ENCODE measurements at regions not wholly inside any gene's neighbourhood (a gene's known extent, or its start where the extent isn't known, plus 50 kb on each side); places are given as distances from the start of the nearest gene placed in this dataset.

DNA sequence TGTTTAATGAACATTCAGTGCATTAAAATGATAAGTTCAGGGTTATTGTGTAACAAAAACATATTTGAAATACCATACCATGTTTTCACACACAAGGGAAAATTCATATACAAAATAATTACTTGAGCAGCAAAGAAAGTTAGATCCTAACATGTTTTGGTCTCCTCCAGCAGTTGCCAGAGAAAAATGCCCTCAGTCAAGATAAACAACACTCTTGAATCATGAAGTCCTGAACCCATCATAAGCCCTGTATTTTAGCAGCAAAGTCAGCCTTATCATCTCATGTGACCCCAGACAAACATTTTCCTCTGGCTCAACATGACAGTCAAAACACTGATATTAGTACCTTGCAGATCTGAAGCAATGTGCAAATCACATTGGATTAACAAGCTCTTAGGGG lies 1541.1 kb upstream of the WWC1 start:
- TF ChIP-seq POLR2AphosphoS5 (IDR thresholded peaks at IDR 0.05; ENCODE audit: borderline replicate concordance, low read depth, low read length) (no peak), EZH2 (IDR thresholded peaks at IDR 0.05) (no peak), FOXP2 (optimal IDR thresholded peaks at IDR 0.05; ENCODE audit: control extremely low read depth, extremely low read length, insufficient read depth) (no peak)
